ENCODE measurements at regions not wholly inside any gene's neighbourhood (a gene's known extent, or its start where the extent isn't known, plus 50 kb on each side); places are given as distances from the start of the nearest gene placed in this dataset.
"Not testable (repeated sequence)": the region's sequence is repeated elsewhere in the genome, so short reads cannot be mapped to it uniquely, and the experiment has no call there.

- Histone ChIP-seq H3K27me3 (no peaks in the 10 kb centered on the region), H3K9me3 (no peaks in the 10 kb centered on the region), H3K4me3 (replicated peaks in 1 of 3) (no peak overlapping the region), H3K36me3 (no peaks in the 10 kb centered on the region), H3K4me1 (no peaks in the 10 kb centered on the region), H3K27ac (no peak overlapping the region)
- intact Hi-C loops (cut with DNase I) = no loop called here
- DNase-seq = no peak
- no peak for TF ChIP-seq POLR2A (IDR thresholded peaks at IDR 0.05)
- TF ChIP-seq CTCF (IDR thresholded peaks at IDR 0.05) = no peak
These were observed 1460.3 kb upstream of the SLC10A2 start for GRCh38 chr13:104526561-104526960.

GRCh38 chr13:104525467-104525866 lies 1459.2 kb upstream of the SLC10A2 start:
- Histone ChIP-seq H3K9me3 (no peaks in the 10 kb centered on the region), H3K36me3 (no peaks in the 10 kb centered on the region), H3K4me1 (no peaks in the 10 kb centered on the region), H3K27me3 (no peaks in the 10 kb centered on the region), H3K4me3 (replicated peaks in 1 of 3) (no peak overlapping the region), H3K27ac (no peak overlapping the region)
- no peak for DNase-seq
- intact Hi-C loops (cut with DNase I) = no loop called here
- TF ChIP-seq CTCF (IDR thresholded peaks at IDR 0.05) = no peak
- no peak for TF ChIP-seq POLR2A (IDR thresholded peaks at IDR 0.05)
- 89 to 95% methylated on average over 5 of the region's 5 CpGs for WGBS, 2 donors

- Histone ChIP-seq H3K27ac (no peak overlapping the region), H3K4me3 (replicated peaks in 1 of 3) (no peak overlapping the region), H3K4me1 (no peaks in the 10 kb centered on the region), H3K36me3 (no peaks in the 10 kb centered on the region), H3K9me3 (no peaks in the 10 kb centered on the region), H3K27me3 (no peaks in the 10 kb centered on the region)
- TF ChIP-seq POLR2A (IDR thresholded peaks at IDR 0.05) (no peak), CTCF (IDR thresholded peaks at IDR 0.05) (no peak)
- no peak for DNase-seq
- intact Hi-C loops (cut with DNase I) = no loop called here
- WGBS, 2 donors = 85 to 96% methylated on average over 21 to 23 of the region's 25 CpGs
These were observed 1456.2 kb upstream of the SLC10A2 start for GRCh38 chr13:104522235-104523072.

- DNase-seq = no peak
- Histone ChIP-seq H3K36me3 (no peaks in the 10 kb centered on the region), H3K27me3 (no peaks in the 10 kb centered on the region), H3K4me3 (replicated peaks in 1 of 3) (no peak overlapping the region), H3K4me1 (no peaks in the 10 kb centered on the region), H3K27ac (no peak overlapping the region), H3K9me3 (no peaks in the 10 kb centered on the region)
- WGBS, 2 donors = 86 to 91% methylated on average over 2 of the region's 2 CpGs
- TF ChIP-seq CTCF (IDR thresholded peaks at IDR 0.05) (no peak), POLR2A (IDR thresholded peaks at IDR 0.05) (no peak)
- intact Hi-C loops (cut with DNase I) = no loop called here
These were observed 1444.2 kb upstream of the SLC10A2 start for GRCh38 chr13:104510422-104510821.

- H3K4me1 ChIP-seq; DNase-seq; H3K9me3 ChIP-seq; H3K27me3 ChIP-seq; H3K27ac ChIP-seq; intact Hi-C loops (cut with DNase I); H3K36me3 ChIP-seq; H3K4me3 ChIP-seq (replicated peaks in 1 of 3): not testable (repeated sequence)
- WGBS, 2 donors = 79 to 85% methylated on average over 1 of the region's 1 CpG
These were observed 1427.3 kb upstream of the SLC10A2 start for GRCh38 chr13:104493502-104493901.

Measured in thyroid gland (tissue), 4 donors.